ENCODE measurements at regions not wholly inside any gene's neighbourhood (a gene's known extent, or its start where the extent isn't known, plus 50 kb on each side); places are given as distances from the start of the nearest gene placed in this dataset.
A peak's percentile ranks its signal among the peaks of the same experiment; 100 is the strongest.

DNA sequence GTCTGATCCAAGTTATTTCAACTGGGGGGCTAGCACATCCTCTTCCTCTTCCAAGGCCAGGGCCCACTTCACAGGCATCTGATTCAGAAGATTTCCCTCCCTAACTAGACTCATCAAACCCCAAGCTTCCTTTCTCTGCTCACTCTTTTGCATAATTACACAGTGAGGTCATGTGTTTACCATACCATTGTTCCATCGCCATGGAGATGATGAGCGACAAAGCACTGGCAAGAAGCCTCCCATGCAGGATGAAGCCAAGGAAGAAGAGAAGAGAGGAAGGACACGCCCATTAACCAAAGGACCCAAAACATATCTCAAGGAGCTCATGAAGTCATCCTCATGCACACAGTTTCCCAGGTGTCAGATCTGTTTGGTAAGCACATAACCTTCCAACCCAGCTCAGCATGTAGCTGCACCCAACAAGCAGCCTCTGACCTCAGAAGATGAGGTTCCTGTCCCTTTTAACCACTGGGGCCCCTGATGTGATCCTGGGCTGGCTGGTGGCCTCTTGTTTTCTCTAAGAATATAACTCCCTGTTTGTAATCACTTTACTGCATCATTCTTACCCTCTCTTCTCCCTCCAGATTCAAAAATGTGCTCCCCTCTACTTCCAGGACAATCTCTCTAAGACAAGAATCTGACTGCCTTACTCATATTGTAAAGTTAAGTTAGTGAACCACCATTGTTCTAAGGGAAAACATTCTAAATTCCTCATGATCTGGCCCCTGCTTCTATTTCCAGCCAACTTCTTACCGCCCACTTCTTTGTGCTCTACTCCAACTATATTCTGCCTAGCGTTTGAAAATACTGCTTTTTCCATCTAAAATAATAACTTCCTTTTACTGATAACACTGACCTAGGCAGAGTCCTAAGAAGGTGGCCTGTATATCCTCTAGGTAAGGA lies 190.1 kb downstream of the TTC32 start:
- DNase-seq, result peak; percentile 18

DNA sequence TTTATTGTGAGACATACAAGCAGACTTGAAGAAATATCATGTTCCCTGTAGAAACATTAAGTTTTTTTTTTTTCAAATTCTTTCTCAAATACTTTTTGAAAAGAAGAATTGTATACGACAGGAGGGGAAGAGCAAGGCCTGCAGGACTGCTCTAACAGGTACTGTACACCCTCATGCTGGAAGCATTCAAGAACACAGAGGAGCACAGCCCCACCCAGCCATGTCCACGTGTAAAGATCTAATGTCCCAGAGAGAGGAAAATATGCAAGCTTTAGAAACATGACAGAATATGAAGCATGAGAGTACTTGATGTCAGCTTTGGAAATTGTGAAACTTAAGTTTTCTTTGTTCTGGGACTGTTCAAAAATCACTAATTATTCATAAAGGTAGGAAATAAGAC lies 191.6 kb downstream of the TTC32 start:
- DNase-seq, result no peak

DNA sequence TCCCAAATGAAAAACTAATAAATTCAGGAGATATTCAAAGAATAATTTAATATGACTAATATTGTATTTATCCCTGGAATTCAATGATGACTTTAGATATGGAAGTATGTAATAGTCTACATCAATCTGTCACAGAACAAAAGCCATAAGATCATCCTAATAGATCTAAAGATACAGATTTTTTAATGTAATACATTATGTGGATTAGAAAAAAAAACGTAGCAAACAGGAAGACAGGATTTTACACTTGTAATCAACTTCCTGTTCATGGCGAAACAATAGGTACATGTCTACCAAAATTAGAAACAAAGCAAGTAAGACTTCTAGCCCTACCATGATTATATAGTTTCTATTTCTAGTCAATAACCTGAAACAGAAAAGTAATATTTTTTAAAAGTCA lies 192.2 kb downstream of the TTC32 start:
- no peak for DNase-seq

DNA sequence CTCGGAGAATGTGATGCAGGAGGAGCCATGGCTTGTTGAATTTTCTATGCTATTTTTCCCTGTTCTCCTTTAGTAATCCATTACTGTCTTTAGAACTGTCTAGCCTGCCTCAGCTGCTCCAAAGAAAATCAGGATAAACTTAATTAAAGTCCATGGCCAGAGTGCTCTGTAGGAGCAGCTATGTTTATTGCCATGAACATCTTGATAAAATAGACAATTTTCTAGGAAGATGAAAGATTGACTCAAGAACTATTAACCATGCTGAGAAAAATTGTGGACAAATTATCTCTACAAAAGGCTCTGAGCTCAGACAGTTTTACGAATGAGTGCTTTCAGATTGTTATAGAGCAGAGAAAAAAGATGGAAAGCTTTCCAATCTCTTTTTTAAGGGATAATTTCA lies 193.0 kb downstream of the TTC32 start:
- no peak for DNase-seq

DNA sequence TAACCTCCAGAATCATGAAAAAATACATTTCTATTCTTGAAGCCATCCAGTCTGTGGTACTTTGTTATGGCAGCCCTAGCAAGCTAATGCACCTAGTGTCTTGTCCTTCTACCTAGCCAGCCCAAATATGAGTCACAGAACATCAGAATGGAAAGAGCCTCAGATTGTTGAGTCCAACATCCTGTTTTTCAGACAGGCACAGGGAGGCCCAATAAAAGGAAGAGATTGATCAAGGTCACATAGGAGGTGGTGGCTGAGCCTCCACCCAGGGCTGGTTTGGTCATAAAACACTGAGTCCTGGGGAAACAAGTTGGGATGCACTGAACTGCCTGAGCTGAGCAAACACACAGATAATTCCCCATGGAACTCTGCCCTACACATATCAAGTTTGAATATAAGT lies 195.5 kb downstream of the TTC32 start:
- DNase-seq, result no peak

DNA sequence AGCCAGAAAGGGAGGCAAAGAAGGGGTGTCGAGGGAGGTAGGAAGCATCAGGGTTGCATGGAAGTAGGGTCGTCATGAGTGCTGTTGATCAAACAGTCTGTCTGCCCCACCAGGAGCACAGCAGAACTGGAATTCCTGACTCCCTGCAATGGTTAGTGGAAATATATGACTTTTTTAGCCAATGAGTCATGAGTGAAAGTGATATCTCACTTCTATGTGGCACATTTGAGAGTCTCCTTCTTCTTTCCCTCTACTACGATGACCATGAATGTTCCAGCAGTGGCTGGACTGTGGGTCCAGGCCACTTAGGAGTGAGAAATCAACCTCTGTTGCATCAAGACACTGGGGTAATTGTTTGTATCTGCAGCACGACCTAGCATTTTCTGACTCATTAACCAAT lies 199.5 kb downstream of the TTC32 start:
- no peak for DNase-seq

DNA sequence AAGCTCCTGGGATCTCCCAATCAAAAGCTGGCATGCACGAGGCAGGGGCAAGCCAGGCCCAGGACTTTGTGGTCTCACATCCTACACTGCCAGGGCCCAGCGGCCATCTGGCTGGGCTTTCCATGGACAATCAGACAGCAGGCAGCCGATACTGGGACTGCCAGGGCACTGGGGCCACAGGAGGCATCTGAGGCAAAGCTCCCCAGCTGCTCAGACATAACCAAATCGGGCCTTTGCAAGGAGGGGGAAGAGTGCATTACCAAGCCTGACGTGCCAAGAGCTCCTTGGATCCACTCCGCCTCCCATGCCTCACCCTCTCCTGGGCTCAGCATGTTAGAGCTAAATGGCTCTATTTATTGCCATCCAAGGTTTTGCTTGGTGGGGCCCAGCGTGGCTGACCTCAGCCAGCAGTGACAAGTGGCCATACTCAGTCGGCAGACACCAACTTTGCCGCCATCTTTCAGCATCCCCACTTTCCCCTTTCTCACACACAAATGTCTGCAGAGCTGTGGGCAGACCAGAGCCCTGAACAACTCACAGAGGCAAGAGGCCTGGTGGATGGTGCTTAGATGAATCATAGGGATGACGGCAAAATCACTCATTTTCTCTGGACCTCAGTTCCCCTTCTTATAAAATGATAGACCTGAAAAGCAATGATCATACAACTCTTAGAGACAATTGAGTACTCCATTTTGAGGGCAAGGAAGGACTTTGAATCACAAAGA lies 200.8 kb downstream of the TTC32 start:
- no peak for DNase-seq

DNA sequence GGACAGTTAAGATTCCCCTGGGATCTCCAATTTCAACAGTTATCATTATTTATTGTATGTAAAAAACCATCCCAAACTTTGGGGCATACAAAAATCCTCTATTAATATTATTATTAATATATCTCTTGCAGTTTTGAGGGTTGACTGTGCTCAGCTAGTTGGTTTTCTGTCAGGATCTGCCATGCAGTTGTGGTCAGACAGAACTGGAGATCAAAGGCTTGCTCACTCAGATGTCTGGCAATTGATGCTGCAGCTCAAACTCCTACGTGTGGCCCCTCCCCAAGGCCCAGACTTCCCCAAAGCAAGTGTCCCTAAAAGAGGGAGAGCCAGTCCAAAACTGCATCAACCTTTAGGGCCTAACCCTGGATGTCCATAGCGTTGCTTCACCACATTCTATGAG lies 204.7 kb downstream of the TTC32 start:
- no peak for DNase-seq

DNA sequence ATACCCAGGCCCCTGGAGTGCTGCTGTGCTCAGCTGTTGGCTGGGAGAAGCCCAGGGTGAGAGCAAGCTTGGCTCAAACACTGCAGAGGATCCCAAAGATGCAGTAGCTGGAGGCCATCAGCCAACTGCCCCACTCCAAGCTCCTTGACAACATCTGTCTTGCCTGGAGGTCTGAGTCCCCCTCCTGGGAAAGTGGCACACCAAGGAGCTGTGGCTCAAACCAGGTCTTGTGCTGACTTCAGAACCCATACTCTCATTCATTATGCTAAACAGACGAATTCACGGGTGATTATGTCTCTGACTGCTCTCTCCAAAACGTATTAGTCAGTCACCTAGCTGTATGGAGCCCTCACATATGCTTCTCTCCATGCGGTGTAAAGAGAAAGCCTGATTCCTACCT lies 206.1 kb downstream of the TTC32 start:
- no peak for DNase-seq

DNA sequence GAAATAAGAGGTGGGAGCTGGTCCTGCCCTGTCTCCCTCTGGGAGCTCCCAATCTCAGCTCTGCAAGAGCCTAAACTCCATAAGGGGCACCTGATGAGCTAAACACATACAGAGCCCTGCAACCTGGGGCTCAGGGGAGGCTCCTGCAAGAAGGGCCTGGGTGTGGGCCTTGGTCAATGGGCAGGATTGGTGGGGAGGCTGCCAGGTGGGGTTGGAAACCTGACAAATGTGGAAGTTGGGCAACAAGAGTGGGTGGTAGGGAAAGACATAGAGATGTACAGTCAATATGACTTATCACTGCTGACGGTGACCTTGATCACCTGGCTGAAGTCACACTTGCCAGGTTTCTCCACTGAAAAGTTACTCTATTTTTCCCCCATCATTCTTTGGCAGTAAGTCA lies 209.9 kb downstream of the TTC32 start:
- DNase-seq, result no peak

DNA sequence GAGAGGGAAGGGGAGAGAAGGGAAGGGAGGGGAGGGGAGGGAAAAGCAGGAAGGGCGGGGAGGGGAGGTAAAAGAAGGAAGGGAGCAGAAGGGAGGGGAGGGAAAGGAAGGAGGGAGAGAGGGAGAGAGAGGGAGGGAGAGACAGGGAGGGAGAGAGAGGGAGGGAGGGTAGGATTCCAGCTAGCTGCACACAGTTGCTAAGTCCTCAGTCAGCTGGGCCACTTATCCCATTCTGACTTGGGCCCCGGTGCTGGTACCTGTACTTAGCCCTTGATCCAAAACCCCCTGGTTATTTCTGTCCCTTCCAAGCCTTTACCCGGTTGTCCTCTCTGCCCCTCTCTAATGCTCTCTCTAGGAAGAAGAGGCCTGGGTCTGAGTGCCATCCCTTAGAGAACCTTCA lies 211.4 kb downstream of the TTC32 start:
- no peak for DNase-seq

DNA sequence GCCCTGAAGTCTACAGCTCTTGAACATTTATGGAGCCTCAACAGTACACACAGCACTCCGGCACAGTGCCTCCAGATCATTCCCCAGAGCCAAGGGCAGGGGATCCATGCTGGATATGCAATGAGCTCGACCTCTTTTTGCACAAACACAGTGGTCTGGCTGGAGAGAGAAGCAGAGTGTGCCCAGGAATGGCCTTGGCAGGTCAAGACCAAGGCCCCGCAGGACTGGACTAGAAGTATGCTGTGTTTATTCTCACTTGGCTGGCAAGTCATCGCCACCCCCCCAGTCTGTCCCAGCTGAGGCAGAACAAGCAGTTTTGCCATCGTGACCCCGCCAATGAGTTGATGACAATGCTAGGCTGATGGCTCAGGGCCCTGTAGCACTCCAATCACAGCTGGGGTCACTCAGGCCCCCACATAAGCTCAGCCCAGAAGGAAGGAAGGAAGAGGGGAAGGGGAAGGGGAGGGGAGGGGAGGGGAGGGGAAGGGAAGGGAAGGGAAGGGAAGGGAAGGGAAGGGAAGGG lies 212.1 kb downstream of the TTC32 start:
- DNase-seq, result no peak

DNA sequence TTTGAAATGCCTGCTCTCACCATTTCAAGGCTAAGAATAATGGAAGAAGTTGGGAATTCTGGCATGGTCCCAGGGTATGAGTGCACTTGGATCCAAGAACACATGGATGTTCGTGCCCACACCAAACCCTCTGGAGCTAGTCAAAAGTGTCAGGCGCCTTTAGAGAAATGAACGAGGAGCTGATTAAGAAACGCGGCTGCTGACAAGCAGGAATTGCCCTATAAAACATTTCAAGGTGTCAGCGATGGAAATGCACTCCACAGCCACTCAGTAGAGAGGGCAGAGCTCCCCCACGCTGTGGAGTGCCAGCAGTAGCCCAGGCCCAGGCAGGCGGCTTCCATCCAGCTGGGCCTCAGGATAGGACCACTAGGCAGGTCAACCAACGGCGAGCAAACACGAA lies 213.7 kb downstream of the TTC32 start:
- DNase-seq, result no peak

DNA sequence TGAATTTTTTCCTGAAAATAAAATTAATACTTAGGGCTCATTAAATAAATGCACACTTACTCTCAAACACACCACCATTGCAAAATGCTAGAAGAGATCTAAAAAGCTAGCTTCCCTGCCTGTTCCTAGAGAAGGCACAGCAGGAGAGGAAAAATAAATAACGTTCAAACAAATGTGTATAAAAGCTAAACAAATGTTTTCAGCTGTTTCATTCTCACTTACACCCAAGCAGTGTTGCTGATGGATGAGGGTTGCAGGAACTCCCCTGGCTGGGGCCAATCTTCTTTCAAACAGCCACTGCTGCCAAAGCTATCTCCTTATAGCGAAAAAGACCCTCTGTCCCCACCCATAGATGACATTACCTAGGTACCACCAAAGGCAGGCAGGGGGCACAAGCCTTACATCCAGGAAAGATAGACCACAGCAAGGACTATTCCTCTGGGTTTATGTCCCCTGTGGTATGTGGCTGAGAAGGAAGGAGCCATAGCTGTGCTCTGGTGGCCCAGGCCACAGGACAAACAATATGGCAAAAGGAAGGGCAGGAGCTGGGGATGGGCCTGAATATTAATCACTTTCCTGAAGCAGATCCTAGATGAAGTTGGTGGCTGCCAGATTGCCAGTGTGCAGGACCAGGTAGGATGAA lies 214.6 kb downstream of the TTC32 start:
- no peak for DNase-seq

DNA sequence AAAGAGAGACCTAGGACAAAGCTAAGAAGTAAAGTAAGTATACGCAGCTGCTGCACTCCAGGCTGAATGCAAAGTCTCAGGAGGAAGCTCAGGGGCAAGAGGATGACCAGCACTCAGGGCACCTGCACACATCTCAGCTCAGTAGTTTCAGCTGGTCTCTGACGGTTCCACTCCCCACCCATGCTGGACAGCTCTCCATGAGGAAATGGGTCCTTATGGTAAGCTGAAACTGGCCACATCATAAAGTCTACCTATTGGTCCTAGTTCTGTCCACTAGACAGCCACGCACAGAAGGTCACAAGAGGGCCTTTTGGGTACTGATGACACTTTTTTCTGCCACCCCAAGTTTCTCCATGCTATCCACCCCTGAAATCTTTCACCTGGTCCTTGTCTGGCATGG lies 215.3 kb downstream of the TTC32 start:
- no peak for DNase-seq

DNA sequence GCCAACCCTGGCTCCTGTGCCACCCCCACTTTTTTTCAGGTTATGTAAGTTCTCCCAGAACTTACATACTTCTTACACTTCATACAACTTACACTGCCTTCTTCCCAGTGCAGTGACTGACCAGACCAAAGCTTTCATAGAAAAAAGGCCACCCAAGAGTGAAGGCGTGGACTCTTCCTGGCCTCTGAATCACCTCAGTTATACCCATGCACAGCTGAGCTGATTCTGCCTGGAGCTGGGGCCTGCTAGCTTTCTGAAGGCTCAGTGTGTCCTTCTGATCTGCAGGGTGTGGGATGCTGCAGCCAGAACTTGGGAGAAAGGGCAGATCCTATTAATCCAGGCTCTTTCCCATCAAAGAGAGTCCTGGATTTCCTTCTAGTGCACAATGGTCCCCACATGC lies 216.1 kb downstream of the TTC32 start:
- no peak for DNase-seq

DNA sequence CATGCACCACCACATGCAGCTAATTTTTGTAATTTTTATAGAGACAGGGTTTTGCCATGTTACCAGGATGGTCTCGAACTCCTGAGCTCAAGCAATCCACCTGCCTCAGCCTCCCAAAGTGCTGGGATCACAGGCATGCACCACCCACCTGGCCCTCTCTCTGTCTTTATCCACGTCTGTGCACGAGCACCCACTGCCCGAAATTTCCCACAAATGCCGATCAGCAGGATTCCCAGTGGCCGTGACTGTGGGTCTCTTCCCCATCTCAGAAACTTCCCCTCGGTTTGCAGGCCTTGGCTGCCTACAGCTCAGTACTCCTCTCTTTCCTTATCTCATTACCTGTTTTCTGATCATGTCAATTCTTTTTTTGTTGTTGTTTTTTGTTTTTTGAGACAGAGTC lies 217.3 kb downstream of the TTC32 start:
- no peak for DNase-seq

DNA sequence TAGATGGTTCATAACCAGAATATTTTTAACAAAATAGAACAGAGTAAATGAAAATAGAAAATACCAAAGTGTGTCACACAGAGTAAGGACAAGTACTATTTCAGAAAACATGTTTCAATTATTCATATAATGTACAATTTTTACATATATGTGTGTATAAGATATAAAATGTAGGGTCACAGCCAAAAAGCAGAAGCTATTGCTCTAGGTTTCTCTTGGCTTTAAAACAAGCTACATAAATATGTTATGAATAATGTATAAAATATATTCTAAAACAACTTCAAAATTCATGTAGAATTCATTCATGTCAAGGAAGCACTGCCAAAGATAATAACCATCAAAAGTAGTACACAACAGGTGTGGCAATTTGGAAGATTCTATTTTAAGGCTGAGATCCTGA lies 218.2 kb downstream of the TTC32 start:
- no peak for DNase-seq

DNA sequence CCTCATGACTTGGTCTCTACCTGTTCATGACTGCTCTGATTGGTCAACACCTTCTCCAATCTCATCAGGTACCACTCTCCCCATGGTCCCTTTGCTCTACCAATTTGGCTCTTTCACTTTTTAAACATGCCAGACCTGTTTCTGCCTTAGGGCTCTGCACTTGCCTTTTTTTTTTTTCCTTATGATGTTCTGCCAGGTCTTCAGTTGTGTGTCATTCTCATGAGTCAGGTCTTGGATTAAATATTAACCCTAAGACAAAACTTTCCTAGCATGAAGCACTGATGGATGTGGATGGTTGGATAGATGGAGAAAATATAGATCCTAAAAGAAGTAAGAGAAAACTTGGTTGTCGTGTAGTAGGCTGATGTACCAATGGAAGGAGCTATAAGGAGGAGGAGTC lies 219.3 kb downstream of the TTC32 start:
- no peak for DNase-seq

DNA sequence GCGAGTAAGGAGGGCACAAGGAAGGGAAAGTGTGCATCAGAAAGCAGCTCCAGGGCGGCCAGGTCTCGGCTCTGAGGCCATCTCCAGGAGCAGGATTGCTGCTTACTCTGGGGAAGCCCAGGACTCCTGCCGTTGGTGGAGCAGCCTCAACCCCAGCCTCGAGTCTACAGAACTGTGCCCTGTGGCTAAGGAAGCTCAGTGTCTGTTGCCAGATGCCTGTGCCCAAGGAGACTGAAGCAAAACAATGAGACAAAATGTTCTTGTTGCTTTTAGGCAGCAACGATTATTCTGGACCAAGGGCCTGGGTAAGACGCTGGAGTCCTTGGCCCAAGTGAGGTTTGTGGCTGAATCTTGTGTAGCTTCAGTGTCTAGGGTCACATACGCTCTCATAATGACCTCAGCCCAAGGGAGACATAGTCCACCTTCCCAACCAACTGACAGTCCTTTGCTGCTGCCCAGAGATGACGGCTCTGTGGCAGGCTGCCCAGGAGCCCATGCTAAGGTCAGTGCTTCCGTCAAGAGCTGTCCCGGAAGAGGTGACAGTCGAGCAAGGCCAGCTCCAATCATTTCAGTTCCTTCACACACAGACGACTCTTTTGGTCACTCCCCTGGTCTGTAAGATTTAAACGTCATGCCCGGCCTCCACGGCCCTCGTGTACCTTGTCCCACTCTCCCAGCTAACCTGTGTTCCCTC lies 223.8 kb downstream of the TTC32 start:
- DNase-seq, result no peak

DNA sequence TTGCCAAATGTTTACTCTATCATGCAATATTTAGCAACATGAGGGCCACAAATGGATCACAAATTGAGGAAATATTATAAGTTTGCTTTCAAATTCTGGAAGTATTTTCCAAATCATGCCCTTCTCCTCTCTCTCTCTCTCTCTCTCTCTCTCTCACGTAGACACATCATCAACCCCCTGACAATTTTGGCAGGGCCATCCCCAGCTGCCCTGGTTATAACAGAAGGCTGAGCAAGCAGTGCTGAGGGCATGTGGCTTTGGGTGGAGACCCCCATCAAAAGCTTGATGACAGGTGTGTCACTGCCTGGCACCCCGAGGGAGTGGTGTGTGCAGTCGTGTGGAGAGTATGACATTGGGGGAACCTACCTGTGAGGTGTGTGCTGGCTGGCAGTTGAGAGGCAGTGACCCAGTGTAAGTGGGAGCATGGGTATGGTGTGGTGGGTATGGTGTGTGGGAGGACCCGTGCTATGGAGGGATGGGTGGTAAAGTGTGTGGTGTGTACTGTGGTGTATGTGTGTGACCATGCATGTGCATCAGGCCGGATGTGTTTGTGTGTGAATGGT lies 224.5 kb downstream of the TTC32 start:
- no peak for DNase-seq

DNA sequence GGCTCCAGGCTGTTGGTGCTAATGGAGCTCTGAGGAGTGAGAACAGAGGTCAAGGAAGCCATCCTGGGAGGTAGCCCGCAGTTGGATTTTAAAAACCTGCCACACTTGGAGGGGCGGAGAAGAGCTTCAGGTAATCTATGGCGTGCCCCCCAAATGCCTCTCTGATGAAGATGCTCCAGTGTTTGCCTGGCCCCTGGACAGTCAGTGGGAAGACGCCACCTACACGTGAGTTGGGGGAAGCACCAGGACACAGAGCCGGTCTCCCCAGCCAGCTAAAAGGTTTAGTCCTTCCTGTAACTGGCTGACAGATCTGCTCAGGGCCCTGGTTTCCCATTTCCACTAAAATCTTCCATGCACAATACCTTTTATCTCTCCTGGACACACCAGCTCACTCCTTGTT lies 225.0 kb downstream of the TTC32 start:
- no peak for DNase-seq
